HG03108 (cell line): ENCODE measurements at regions not wholly inside any gene's neighbourhood (a gene's known extent, or its start where the extent isn't known, plus 50 kb on each side); places are given as distances from the start of the nearest gene placed in this dataset.
"Not testable (repeated sequence)": the region's sequence is repeated elsewhere in the genome, so short reads cannot be mapped to it uniquely, and the experiment has no call there.

ENCODE experiments used
- ATAC-seq: cut with Tn5 transposase; IDR thresholded peaks from one replicate; pipeline ENCODE4 v1.9.1; 2021; ENCODE audit warnings: moderate library complexity; ENCODE audit not compliant: unreplicated experiment

DNA sequence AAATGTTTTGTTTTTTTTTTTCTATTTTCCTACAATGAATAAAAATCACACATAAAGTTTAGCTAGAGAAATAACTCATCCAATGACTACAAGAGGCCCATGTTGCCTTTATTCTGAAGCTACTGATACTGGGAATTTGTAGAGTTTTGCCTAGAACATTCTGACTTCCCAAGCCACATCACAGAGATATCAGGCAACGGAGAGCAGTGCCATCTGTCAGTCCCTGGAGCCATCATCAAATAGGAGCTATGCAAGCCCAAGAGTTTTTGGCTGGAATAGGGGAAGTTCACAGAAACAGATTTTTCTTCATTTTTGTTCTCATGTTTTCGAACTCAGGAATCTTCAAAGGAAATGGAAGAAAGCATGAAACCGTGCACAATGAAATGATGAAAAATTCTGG is 896.6 kb downstream of the TLE1 start:
- no peak for ATAC-seq

DNA sequence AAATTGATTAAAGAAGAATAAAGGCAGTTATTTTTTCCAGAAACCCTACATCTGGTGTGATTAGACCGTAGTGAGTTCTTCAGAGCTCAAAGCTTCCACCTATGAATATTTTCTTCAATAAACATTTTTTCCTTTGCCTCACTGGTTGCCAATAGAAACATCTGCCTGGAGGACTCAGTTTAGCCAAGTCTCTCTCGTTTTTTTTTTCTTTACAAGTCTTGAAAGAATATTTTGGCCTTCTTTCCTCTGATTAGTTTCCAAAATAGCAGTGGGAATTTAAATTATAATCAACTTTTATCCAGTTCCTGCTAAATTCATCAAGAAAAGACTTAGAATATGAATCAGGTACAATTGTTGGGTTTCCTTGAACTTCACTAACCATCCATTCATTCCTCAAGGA is 897.5 kb downstream of the TLE1 start:
- no peak for ATAC-seq

DNA sequence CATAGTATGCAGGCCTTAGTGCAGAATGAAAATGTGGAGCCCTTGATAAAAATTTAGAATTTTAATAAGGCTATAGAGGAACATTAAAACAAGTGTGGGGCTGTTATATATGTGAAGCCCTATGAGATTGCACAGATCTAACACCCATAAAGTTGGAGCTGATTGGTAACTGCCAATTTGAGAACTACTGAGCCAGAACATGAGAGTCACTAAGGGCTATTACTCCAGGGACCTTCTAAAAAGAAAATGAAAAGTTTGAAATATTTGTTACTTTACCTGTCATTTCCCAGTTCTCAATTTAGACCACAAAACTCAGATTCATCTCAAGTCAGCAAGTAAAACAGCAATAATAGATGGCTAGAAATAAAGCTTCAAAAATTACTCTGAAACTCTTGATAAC is 898.6 kb downstream of the TLE1 start:
- no peak for ATAC-seq

DNA sequence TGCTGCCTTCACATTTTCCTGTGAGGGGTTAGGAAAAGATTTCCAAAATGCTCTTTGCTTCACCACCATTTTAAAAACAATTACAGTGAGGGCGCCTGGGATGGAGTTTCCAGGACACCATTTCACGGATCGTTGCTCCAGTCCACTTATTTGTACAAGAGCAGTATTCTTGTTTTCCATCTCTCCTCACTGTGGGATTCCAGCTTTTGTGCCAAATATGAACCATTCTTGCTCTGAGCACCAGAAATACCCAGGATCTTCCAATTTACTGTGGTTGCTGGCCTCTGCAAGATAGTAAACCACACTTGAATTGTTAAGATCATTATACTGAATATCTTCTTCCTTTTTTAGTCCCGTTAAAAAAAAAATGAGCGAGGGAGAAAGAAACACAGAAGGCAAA is 899.5 kb downstream of the TLE1 start:
- no peak for ATAC-seq

GRCh38 chr9:80787636-80788035 is 901.7 kb downstream of the TLE1 start:
- no peak for ATAC-seq

DNA sequence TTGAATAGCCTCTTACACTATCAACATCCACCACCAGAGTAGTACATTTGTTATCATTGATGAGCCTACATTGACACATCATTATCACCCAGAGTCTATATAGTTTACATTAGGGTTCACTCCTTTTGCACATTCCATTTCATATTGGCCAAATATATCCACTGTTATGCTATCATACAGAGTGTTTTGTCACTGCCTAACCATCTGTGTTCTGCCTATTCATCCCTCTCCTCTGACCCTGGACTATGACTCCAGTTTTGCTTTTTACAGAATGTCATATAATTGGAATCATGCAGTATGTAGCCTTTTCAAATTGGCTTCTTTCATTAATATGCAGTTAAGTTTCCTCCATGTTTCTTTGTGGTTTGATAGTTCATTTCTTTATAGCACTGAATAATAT is 904.7 kb downstream of the TLE1 start:
- no peak for ATAC-seq

GRCh38 chr9:80775971-80776370 is 913.4 kb downstream of the TLE1 start:
- no peak for ATAC-seq

DNA sequence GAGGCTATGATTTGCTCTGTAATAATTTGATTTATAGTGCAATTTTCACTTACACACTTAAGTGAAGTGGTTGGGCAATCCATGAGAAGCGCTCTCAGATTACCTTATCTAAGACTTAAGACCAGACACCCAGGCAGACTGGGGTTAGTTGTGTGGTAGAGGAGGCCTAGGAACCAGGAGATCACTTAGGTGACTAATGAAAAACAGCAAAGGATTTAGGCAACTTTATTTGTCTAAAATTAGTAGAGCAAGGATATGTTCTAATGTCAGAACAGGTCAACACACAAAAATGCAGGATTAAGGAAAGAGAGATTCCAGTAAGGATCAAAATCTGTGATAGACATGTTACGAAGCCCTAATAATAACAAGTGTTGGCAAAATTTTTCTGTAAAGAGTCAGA is 913.8 kb downstream of the TLE1 start:
- no peak for ATAC-seq

DNA sequence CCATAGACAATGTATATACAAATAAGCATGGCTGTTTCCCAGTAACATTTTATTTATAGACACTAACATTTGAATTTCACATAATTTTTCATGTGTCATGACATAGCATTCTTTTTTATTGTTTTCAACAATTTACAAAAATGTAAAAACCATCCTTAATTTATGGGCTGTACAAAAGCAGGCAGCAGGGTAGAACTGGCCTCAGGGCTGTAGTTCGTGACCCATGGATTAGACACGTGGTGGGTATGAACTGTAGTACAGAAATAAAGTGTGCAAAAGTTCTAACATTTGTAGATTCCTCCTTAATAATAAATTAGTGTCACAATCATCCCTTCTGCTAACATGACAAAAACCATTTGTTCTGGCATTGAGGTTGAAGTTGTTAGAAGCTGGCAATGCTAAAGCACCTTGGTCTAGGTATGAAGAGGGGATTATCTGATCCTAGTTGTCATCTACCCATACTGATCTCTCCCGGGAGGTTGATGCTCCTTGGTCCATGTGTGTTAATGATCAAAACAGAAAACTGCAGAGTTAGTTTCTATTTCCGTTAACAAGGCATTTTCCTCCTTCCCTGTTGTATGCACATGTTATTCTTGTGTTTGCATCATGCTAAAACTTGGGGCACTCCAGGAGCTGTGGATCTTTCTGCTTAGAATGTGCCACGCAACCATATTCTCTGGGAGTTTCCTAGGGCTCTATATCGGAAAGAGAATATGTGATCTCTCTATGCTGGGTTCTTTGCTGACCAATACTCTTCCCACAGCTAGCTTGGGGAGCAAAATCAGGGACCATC is 917.6 kb downstream of the TLE1 start:
- ATAC-seq: no peak

DNA sequence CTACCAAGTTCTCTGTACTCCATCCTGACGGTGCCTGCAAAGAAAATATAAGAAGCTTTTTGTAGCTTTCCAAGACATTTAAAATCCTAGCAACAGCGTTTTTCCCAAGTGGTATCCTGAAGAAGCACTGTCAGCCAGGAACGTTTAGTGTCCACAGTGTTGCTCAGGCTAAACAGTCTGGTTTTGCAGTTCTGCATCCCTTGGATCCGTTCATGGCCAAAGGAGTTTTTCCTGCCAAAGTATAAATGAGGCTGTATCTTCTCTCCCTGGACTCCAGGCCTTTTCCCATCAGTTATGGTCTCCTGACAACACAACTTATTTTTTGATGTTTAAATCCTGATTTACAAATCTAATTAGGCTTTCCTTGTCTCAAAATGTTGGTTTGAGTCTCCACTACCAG is 925.8 kb downstream of the TLE1 start:
- no peak for ATAC-seq

DNA sequence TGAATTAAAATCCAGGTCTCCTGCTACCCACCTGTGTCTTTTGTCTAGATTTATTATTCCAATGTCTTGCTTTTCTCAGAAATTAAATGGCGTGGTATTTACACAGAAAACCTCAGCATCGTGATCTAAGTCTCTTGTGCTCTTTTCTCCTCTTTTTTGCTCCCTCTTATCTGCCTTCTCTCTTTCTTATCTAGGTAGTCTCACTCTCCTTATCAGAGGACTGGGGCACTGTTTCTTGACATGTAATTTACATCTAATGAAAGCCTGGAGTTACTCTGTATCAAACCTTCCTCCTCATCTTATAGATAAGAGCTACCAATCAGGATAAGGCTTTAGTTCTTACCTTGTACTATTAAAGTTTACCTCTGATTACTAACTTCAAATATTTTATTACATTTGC is 933.8 kb downstream of the TLE1 start:
- ATAC-seq: no peak

DNA sequence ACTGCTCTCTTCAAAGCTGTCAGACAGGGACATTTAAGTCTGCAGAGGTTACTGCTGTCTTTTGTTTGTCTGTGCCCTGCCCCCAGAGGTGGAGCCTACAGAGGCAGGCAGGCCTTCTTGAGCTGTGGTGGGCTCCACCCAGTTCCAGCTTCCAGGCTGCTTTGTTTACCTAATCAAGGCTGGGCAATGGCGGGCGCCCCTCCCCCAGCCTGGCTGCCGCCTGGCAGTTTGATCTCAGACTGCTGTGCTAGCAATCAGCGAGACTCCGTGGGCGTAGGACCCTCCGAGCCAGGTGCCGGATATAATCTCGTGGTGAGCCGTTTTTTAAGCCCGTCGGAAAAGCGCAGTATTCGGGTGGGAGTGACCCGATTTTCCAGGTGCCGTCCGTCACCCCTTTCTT is 942.3 kb downstream of the TLE1 start:
- not testable (repeated sequence) for ATAC-seq

DNA sequence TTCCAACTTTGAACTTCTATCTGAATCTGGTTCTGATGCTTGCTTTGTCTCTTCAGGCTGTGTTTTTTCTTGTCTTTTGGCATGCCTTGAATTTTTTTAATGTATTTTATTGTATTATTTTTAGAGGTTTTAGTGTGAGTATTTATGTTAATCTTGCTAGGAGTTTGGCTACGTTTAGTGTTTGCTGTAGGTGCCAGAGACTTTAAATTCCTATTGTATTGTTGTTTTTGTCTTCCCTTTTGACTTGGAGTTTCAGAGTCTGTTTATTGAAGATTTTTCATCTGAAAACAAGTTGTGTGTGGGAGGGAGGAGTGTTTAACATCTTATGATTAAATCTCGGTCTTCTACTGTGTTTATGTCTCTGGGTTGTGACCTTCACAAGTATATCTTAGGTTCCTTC is 956.8 kb downstream of the TLE1 start:
- no peak for ATAC-seq

- ATAC-seq: no peak
These were observed 968.8 kb downstream of the TLE1 start for GRCh38 chr9:80720579-80720978.

DNA sequence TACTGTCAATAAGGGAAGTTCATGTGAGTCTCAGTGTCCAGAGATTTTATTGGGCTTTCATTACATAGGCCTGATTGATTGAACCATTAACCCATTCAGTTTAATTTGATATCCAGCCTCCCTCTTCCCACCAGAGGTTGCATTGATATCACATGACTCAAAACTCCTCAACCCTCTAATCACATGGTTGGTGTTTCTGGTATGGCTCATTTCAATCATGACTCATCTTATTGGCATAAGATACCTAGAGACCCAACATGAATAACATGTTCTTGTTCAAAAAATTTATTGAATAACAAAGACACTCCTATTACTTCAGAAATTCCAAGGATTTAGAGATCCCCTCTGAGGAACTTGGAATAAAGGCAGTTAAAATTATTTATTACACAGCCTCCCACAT is 982.2 kb downstream of the TLE1 start:
- no peak for ATAC-seq

DNA sequence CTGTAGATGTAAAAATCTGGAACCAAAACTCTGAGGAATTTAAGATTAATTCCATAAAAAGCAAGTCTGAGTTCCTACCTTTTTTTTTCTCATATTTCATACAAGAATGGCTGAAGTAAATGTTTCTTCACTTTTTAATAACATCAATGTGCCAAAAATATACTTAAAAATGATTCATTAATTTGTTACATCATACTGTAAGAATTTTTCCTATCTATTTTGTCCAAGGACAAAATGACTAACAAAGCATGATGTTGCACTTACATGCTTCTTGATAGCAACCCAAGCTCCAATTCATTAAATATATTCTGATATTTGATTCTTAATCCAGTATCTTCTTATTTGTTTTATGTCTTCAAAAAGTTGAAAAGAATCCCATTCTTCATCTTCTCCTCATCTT is 988.3 kb downstream of the TLE1 start:
- no peak for ATAC-seq

DNA sequence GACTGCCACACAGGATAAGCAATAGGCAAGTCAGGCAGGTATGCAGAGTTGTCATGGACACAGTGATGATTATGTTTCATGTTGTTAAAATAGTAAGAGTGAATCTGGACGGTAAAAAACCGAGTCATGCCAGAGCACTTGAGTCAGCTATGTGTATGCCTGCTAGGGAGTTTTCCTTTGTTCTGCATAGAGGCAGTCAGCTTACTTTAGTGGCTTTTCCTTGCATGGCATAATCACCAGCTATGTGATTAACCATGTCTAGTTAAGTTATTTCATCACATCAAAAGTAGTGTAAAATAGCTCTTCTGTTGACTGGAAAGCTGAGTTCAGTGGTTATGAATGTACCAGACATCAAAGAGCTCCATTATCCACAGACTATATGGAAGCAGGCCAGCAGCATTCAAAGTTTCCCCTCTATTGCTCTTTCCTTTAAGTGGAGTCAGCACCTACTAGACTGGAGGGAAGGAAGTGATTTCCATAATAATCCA is 989.8 kb downstream of the TLE1 start:
- ATAC-seq: no peak

DNA sequence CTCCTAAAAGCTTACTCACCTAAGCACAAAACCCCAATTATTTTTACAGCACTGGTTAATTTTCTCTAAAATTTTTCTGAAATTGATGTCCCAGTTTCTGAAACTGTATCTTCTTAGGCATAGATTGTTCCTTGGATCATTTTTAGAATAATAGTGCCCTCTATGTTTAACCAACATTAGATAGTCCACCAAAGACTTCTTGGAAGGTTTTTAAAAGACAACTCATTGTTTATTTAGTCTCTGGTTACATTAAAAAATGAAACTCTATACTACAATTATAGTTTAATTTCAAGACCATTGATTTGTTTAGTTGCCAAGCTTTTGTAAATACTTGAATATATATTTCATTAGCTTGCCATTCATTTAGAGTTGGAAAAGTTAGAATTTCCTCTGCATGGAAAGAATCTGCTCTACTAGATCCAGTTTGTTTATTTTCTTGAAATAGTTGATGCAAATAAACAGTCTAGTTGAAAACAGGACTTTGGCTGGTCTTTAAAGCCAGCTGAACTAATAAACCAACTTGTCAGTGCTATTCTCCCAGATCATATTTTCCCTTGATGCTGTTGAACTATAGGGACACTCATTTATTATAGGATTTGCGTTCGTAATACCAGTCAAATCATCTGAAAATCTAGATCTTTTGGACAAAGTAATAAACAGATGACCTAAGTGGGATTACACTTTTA is 990.5 kb downstream of the TLE1 start:
- ATAC-seq: no peak

GRCh38 chr9:80692751-80693150 is 996.6 kb downstream of the TLE1 start:
- ATAC-seq: no peak

GRCh38 chr9:80691229-80691628 is 998.1 kb downstream of the TLE1 start:
- no peak for ATAC-seq

- no peak for ATAC-seq
These were observed 998.9 kb downstream of the TLE1 start for GRCh38 chr9:80690349-80690939.

- no peak for ATAC-seq
These were observed 1009.4 kb downstream of the TLE1 start for GRCh38 chr9:80679916-80680315.
